ENCODE measurements at regions not wholly inside any gene's neighbourhood (a gene's known extent, or its start where the extent isn't known, plus 50 kb on each side); places are given as distances from the start of the nearest gene placed in this dataset.

DNA sequence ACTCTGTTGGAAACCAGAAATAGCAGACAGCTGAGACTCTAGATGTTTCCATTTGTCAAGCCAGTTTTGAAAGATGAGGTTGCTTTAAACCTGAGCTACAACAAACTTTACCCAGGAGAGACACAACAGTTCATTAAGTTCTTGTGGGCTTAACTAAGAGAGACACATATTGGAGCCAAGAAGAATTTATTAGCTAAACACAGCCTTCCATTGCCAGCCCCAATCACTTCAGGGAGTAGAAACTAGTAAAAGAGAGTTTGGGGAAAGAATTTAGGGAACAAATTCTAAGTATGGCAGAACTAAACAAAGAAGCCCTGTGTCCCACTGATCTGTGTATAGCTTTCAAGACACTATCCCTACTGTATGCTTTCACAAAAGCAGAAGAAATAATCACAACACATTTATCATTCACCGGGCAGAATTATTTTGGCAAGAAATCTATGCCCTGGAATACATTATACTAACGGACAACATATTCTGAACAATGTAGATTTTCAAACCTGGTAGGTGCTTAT lies 87.3 kb upstream of the KAZN start:
- no peak for DNase-seq

DNA sequence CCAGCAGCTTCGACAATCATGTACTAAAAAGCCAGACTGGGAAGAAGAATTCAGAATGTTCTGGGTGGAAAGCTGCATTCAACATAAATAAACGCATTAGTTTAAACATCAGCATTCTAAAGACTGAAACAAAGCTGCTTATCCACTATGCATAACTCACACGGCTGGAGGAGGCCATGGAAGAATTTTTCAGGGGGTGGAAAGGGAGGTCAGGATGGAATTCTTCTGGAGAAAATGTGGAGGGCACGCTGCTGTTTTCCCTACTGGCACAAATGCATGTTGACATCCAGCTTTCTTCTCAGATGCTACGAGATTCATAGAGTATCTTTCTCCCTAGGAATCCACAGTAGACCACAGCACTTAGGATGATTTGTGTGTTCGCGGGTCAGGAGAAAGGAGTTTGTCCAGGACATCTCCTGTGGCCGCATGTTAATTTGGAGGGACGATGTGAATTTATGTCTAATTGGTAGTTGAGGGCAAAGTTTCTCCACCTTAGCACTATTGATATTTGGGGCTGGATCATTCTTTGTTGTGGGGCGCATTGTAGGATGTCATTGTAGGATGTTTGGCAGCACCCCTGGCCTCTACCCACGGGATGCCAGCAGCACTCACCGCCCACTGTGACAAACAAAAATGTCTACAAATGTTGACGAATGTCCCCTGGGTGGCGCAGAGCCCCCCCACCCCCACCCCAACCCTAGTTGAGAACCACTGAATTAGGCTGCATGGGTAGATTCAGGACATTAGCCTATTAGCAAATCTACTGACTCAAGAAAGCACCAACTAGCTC lies 86.5 kb upstream of the KAZN start:
- no peak for DNase-seq

GRCh38 chr1:14513111-14513510 lies 85.4 kb upstream of the KAZN start:
- DNase-seq: no peak

DNA sequence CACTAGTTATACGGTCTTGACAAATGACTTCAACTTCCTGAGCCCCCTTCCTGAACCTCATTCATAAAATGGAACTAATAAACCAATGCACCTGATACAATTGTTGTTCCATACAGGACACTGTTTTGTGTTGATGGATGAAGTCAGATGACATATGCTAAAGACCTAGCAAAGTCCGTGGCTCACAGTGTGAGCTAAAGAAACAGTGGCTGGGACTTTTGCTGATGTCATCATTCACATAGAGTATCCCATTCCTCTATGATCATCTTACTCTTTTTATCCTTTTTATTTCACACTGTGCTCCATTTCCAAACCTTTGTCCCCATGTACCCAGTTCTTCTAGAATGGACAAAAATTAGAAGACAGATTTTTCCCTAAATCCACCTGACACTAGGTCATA lies 83.7 kb upstream of the KAZN start:
- DNase-seq: no peak

GRCh38 chr1:14516974-14517840 lies 81.3 kb upstream of the KAZN start:
- no peak for DNase-seq

GRCh38 chr1:14517841-14518180 lies 80.7 kb upstream of the KAZN start:
- DNase-seq: peak; percentile 73

GRCh38 chr1:14519976-14520375 lies 78.5 kb upstream of the KAZN start:
- DNase-seq: no peak

DNA sequence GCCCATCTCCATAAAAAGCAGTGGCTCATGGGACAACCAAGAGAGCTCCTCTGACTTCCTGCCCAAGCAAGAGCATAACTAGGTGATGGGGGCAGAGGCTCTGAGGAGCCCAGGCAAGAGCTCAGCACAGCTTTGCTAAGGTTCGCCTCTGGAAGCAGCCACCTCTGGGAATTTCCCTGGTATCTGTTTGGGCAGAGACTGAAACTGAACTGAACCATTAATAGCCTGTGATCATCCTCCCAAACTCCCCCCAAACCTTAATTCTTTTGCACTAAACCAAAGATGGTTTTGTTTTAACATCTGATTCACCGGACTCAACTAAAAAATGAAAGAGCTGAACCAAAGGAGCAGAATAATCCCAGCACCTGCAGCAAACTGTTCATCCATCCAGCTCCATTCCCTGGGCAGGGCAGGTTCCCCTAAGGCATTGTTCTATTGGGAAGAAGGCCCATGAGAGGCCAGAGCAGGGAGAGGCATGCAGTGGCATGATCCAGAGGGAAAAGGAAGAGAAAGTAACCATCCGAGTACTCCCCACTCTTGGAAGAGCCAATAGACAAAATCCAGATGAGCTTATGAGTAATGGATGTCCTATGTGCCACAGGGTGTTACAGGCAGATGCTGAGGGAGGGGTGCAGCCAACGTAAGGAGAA lies 77.8 kb upstream of the KAZN start:
- DNase-seq: no peak

GRCh38 chr1:14521622-14522021 lies 76.9 kb upstream of the KAZN start:
- DNase-seq: no peak

DNA sequence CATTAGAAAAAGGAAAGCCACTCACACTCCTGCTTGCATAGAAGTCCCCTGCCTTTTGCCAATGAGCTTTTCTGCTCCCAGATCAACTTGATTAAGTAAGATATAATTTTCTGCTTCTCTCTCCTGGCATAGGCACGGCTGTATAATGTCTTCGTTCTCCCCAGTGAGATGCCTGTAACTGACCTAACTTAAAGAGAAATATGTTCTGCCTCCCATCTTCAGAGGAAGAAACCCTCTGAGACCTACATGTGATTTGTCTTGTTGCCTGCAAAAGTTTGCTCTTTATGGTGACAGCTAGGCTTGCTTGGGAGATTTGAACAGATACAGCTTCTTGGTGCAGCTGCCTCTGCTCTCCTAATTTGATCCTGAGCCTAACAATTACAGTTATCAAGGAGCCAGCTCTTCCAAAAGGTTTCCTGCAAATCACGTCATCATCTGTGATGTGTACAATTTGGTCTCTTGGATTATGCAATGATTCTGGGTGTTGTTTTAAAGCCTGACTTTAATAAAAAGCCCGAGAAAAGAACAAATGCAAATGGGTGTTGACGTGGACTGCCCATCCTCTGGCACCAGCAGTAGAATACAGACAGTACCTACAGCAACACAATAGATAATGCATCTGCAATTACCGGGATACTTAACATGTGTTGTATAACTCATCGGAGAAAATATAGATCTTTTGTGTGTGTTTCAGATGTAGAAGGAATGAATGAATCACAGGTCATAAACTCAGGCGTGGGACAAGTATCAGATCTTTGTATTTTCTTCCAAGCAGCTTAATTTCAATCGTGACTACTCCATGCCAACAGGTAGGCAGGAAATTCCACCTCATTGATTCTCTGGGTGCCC lies 76.2 kb upstream of the KAZN start:
- no peak for DNase-seq

- DNase-seq: no peak
Measured at GRCh38 chr1:14522926-14523241, 75.6 kb upstream of the KAZN start.

- DNase-seq: no peak
Measured at GRCh38 chr1:14524826-14525636, 73.5 kb upstream of the KAZN start.

- DNase-seq: no peak
Measured at GRCh38 chr1:14529475-14529874, 69.0 kb upstream of the KAZN start.

- no peak for DNase-seq
Measured at GRCh38 chr1:14531519-14531918, 67.0 kb upstream of the KAZN start.

DNA sequence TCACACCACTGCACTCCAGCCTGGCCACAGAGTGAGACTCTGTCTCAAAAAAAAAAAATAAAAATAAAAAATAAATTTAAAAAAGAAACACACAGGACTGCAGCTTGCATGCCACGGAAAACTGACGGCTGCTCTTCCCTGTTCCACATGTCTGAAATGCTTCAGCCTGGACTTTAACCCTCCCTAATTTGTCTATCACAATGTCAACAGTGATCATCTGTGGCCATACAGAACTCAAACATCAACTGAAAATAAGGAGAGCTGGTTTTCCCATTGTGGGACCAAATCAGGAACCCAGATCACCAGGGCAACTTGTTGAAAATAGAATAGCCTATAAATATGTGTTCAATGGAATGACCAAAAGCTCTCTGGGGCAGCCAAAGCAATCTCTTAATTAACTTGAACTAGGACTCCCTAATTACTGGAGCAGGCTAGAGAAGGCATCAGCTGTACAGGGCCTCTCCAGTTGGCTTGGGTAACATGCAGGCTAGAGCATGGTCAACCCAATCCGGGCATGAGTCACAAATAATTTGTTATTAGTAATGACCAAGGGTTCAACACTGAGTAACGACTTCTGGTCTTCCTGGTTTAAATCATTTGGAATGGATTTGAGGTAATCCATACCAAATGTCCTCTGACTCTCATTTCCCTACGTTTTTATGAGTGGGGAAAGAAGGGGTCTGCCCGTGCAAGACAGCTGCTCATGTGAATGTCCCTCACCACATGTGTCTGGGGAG lies 62.7 kb upstream of the KAZN start:
- DNase-seq: no peak

DNA sequence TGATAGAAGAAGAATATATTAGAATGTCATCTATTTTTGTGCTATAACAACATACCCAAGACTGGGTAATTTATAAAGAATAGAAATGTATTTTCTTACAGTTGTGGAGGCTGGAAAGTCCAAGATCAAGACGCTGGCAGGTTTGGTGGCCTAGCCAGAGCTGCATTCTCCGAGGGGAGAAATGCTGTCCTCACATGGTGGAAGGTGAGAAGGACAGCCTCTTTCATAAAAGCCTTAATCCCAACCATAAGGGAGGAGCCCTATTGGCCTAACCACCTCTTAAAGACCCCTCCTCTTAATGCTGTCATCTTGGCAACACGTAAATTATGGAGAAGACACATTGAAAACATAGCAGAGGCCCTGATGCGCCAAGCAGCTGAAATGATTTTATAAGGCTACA lies 60.1 kb upstream of the KAZN start:
- DNase-seq: no peak

DNA sequence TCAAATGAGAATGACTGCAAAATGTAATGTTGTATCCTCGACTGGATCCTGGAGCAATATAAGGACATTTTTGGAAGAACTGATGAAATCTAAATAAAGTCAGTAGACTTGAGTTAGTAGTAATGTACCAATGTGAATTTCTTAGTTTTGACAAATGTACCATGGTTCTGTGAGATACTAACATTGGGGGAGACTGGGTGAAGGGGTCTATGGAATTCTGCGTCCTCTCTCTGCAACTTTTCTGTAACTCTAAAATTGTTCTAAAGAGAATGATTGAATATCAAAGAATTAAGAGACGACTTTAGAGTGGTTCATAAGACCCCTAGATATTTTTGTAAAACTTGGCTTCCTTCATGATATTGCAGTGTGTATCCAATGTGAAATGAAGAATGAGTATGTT lies 59.2 kb upstream of the KAZN start:
- DNase-seq: no peak

GRCh38 chr1:14539953-14540563 lies 58.4 kb upstream of the KAZN start:
- no peak for DNase-seq

DNA sequence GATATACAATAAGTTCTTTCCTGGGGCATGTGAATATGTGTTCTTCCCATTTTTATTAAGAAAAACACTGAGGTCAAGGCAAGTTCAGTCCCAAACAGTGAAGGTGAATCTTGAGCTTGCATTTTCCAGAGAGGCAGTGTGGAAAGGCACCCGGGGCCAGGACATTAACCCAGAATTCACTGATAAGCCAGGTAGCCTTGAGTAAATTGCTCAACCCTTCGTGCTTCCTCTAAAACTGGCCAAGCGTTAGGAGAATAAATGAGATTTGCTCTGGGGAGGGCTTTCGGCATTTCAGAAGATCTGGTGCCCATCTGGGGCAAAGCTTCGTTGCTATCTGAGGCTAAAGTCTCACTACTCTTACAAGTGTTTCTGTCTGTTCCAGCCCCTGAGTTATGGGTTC lies 57.1 kb upstream of the KAZN start:
- no peak for DNase-seq

DNA sequence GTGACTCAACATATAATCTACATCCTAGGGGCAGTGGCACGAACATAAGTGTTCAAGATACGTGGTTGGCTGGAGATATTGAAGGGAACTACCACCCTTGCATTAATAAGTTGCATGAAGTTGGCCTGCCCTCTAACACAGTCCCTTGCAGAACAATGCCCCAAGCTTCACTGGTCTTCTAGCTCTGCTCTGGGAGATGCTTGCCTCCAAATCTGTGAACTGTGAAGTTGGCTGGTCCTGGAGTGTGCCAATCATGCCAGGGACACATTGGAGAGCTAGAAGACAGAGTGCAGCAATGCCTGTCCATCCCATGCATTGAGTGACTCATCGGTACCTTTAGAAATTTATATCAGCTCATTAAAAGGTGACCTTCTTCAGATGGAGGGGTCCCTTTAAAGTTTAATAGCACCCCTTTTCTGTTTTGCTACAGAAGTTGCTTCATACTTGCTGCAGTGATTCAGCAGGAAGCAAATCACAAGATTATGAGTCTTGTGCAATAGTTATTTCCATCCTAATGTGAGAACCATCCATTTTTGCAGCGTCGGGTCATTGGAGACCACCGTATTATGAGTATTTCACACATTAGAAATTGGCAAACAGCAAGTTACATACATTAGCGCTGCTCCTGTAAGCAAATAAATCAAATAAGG lies 55.2 kb upstream of the KAZN start:
- DNase-seq: no peak
